OCI-LY7 (cell line): ENCODE measurements at regions not wholly inside any gene's neighbourhood (a gene's known extent, or its start where the extent isn't known, plus 50 kb on each side); places are given as distances from the start of the nearest gene placed in this dataset.

Experiments
- BruUV-seq: library from RNA; stranded (reverse); fragments of 400-500 nt; replicated peaks from 2 replicates; lab custom pipeline; 2021; lab: Mats Ljungman, UMichigan
- CTCF ChIA-PET: fragments of 300-600 bp; sonication (Branson Sonifier 250); formaldehyde crosslinking; loops from one replicate; lab custom pipeline; 2022; ENCODE audit warnings: antibody characterized with exemption; ENCODE audit not compliant: unreplicated experiment; lab: Charles Lee
- POLR2A ChIA-PET: fragments of 300-600 bp; sonication (Branson Sonifier 250); formaldehyde crosslinking; loops from one replicate; lab custom pipeline; 2022; ENCODE audit warnings: antibody characterized with exemption; lab: Charles Lee
- DNase-seq: peaks from one replicate; pipeline ENCODE4 v3.0.0-alpha.2; 2015; ENCODE audit warnings: low spot score
- H2AFZ ChIP-seq: fragments of 200-600 bp; sonication (generic), shearing (Covaris generic); 2 replicates; pipeline ENCODE4 v1.6.1; 2014; ENCODE audit warnings: mild to moderate bottlenecking, antibody characterized with exemption, low read length, moderate library complexity
- H3K27ac ChIP-seq: fragments of 200-600 bp; sonication (generic); 2 replicates; pipeline ENCODE4 v1.5.1; 2014; ENCODE audit warnings: mixed run types, low read depth, mild to moderate bottlenecking, moderate library complexity, low read length, inconsistent platforms; ENCODE audit not compliant: poor library complexity, severe bottlenecking
- H3K36me3 ChIP-seq: fragments of 200-600 bp; sonication (generic); 2 replicates; pipeline ENCODE4 v1.6.1; 2014; ENCODE audit warnings: mild to moderate bottlenecking, antibody characterized with exemption, low read length, moderate library complexity, mixed read lengths; ENCODE audit not compliant: insufficient read depth
- H3K4me1 ChIP-seq: fragments of 200-600 bp; sonication (generic); 2 replicates; pipeline ENCODE4 v1.5.1; 2014; ENCODE audit warnings: mild to moderate bottlenecking, low read length; ENCODE audit not compliant: insufficient read depth, poor library complexity, severe bottlenecking
- H3K4me2 ChIP-seq: fragments of 200-600 bp; sonication (generic); 2 replicates; pipeline ENCODE4 v1.6.1; 2014; ENCODE audit warnings: mild to moderate bottlenecking, low read length
- H3K4me3 ChIP-seq: fragments of 200-600 bp; sonication (generic); 2 replicates; pipeline ENCODE4 v1.5.1; 2014; ENCODE audit warnings: mild to moderate bottlenecking, low read depth, low read length; ENCODE audit not compliant: poor library complexity, severe bottlenecking
- H3K79me2 ChIP-seq: fragments of 200-600 bp; sonication (generic); 2 replicates; pipeline ENCODE4 v1.6.1; 2016; ENCODE audit warnings: low read depth, mild to moderate bottlenecking, low read length, moderate library complexity, mixed read lengths; ENCODE audit not compliant: insufficient read depth
- H3K9me2 ChIP-seq: fragments of 200-600 bp; sonication (generic); 2 replicates; pipeline ENCODE4 v1.6.1; 2016; ENCODE audit warnings: mild to moderate bottlenecking, low read length, mixed read lengths; ENCODE audit not compliant: insufficient read depth
- H3K9me3 ChIP-seq: fragments of 200-600 bp; sonication (generic); 2 replicates; pipeline ENCODE4 v1.6.1; 2014; ENCODE audit warnings: mild to moderate bottlenecking, mixed run types, low read length, mixed read lengths
- H4K20me1 ChIP-seq: fragments of 200-600 bp; sonication (generic); 2 replicates; pipeline ENCODE4 v1.6.1; 2014; ENCODE audit warnings: mild to moderate bottlenecking, antibody characterized with exemption, low read length, moderate library complexity, mixed read lengths; ENCODE audit not compliant: insufficient read depth
- CTCF ChIP-seq: fragments of 200-600 bp; sonication (generic); conservative IDR thresholded peaks from 2 replicates; pipeline ENCODE4 v1.5.1; 2014; ENCODE audit warnings: mild to moderate bottlenecking, antibody characterized with exemption, low read length, moderate library complexity, mixed read lengths
- EZH2phosphoT487 ChIP-seq: fragments of 200-600 bp; sonication (generic); IDR thresholded peaks from 2 replicates; pipeline ENCODE4 v1.6.1; 2018; ENCODE audit warnings: low read depth, borderline replicate concordance, mild to moderate bottlenecking, mixed run types, antibody characterized with exemption, low read length, moderate library complexity, mixed read lengths
- intact Hi-C: fragments of 100-400 bp; cut with micrococcal nuclease; formaldehyde crosslinking; loops from one replicate; pipeline ENCODE4 v1.10.0; 2022; ENCODE audit not compliant: unreplicated experiment

- Histone ChIP-seq H3K9me2 (no peaks in the 10 kb centered on the region), H3K4me3 (no peak overlapping the region), H3K79me2 (no peaks in the 10 kb centered on the region), H3K36me3 (no peaks in the 10 kb centered on the region), H2AFZ (no peak overlapping the region), H3K27ac (no peak overlapping the region), H3K9me3 (no peaks in the 10 kb centered on the region), H4K20me1 (no peaks in the 10 kb centered on the region), H3K4me2 (no peak overlapping the region), H3K4me1 (no peaks in the 10 kb centered on the region)
- intact Hi-C loops: no loop called here
- no peak for DNase-seq
- POLR2A ChIA-PET: interaction anchor here (0.9 to 1.0 kb wide), 2 partner anchors 9 to 62 kb away, joined by 3 read pairs; no protein-coding TSS in a partner anchor
- no peak for TF ChIP-seq EZH2phosphoT487
- no peak for TF ChIP-seq CTCF
- CTCF ChIA-PET: no interaction called here
- no TSS peak for BruUV-seq
Observed at GRCh38 chr1:100609849-100610248, 71.9 kb downstream of the GPR88 start.

- Histone ChIP-seq H3K9me2 (no peaks in the 10 kb centered on the region), H3K4me2 (no peak overlapping the region), H3K4me1 (no peaks in the 10 kb centered on the region), H4K20me1 (no peaks in the 10 kb centered on the region), H3K27ac (no peak overlapping the region), H3K79me2 (no peaks in the 10 kb centered on the region), H3K9me3 (no peaks in the 10 kb centered on the region), H3K36me3 (no peaks in the 10 kb centered on the region), H3K4me3 (no peak overlapping the region), H2AFZ (no peak overlapping the region)
- DNase-seq: no peak
- no TSS peak for BruUV-seq
- POLR2A ChIA-PET: no interaction called here
- intact Hi-C loops: no loop called here
- CTCF ChIA-PET: interaction anchor here (0.6 kb wide), 1 partner anchor 8 kb away, joined by 3 read pairs; no protein-coding TSS in a partner anchor
- TF ChIP-seq EZH2phosphoT487: no peak
- TF ChIP-seq CTCF: no peak
Observed at GRCh38 chr1:100611086-100611485, 73.1 kb downstream of the GPR88 start.

- H3K79me2 ChIP-seq: no peaks in the 10 kb centered on the region
- H3K27ac ChIP-seq: no peak overlapping the region
- ChIA-PET POLR2A (no interaction called here), CTCF (no interaction called here)
- DNase-seq: no peak
- H3K4me3 ChIP-seq: no peak overlapping the region
- no peaks in the 10 kb centered on the region for H3K36me3 ChIP-seq
- BruUV-seq: no TSS peak
- no peaks in the 10 kb centered on the region for H4K20me1 ChIP-seq
- no peak overlapping the region for H3K4me2 ChIP-seq
- no peaks in the 10 kb centered on the region for H3K9me3 ChIP-seq
- intact Hi-C loops: no loop called here
- H3K4me1 ChIP-seq: no peaks in the 10 kb centered on the region
- H2AFZ ChIP-seq: no peak overlapping the region
- TF ChIP-seq EZH2phosphoT487 (no peak), CTCF (no peak)
- H3K9me2 ChIP-seq: no peaks in the 10 kb centered on the region
Observed at GRCh38 chr1:100612540-100612939, 74.6 kb downstream of the GPR88 start.
